HEK293 (cell line): ENCODE measurements at regions not wholly inside any gene's neighbourhood (a gene's known extent, or its start where the extent isn't known, plus 50 kb on each side); places are given as distances from the start of the nearest gene placed in this dataset.

ENCODE experiments used
- CTCF ChIP-seq: fragments of 450-650 bp; formaldehyde crosslinking; IDR thresholded peaks from 2 replicates; pipeline ENCODE4 v1.5.1; 2016; ENCODE audit warnings: missing biosample characterization, missing genetic modification characterization
- REST ChIP-seq: fragments of 450-650 bp; formaldehyde crosslinking; IDR thresholded peaks from 2 replicates; pipeline ENCODE4 v1.5.1; 2016; ENCODE audit warnings: missing biosample characterization, missing genetic modification characterization
- SP2 ChIP-seq: fragments of 450-650 bp; formaldehyde crosslinking; IDR thresholded peaks from 2 replicates; pipeline ENCODE4 v1.5.1; 2016; ENCODE audit warnings: missing biosample characterization, missing genetic modification characterization
- ZNF302 ChIP-seq: fragments of 450-650 bp; formaldehyde crosslinking; IDR thresholded peaks from 2 replicates; pipeline ENCODE4 v1.5.1; 2016; ENCODE audit warnings: missing biosample characterization, missing genetic modification characterization, low read depth
- ZNF843 ChIP-seq: fragments of 450-650 bp; formaldehyde crosslinking; IDR thresholded peaks from 2 replicates; pipeline ENCODE4 v1.5.1; 2016; ENCODE audit warnings: missing biosample characterization, missing genetic modification characterization
- TF ChIP-seq, protein P1 (sequence below): fragments of 450-650 bp; formaldehyde crosslinking; IDR thresholded peaks from 2 replicates; pipeline ENCODE4 v1.5.1; 2016; ENCODE audit warnings: missing biosample characterization, missing genetic modification characterization, low read depth
- TF ChIP-seq, protein P2 (sequence below): fragments of 450-650 bp; formaldehyde crosslinking; optimal IDR thresholded peaks from 2 replicates; pipeline ENCODE3; 2016; ENCODE audit warnings: missing biosample characterization, mild to moderate bottlenecking, missing genetic modification characterization

DNA sequence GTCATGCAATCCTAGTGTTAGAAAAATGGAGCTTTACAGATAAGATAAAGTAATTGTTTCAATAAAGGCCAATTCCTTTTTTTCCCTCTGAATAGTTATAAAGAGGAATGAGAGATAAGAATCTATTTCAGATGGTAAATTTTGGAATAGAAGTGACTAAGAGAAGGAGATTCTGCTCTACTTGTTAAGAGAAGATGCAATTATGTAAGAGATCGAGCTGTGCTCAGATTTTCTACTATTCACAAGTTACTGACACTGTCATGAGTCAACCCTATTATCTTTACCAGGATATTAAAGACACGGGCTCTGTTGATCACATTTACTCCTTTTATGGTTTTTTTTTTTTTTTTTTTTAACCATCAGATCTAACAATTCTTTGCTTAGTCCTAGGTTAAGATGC is 511.3 kb downstream of the ARL4A start:
- no peak for TF ChIP-seq SP2
- TF ChIP-seq ZNF302: no peak
- no peak for TF ChIP-seq ZNF843 (tag by site-specific recombination)
- TF ChIP-seq CTCF (tag by site-specific recombination): no peak
- TF ChIP-seq, protein P1, sequence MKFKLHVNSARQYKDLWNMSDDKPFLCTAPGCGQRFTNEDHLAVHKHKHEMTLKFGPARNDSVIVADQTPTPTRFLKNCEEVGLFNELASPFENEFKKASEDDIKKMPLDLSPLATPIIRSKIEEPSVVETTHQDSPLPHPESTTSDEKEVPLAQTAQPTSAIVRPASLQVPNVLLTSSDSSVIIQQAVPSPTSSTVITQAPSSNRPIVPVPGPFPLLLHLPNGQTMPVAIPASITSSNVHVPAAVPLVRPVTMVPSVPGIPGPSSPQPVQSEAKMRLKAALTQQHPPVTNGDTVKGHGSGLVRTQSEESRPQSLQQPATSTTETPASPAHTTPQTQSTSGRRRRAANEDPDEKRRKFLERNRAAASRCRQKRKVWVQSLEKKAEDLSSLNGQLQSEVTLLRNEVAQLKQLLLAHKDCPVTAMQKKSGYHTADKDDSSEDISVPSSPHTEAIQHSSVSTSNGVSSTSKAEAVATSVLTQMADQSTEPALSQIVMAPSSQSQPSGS (tag by site-specific recombination): no peak
- no peak for TF ChIP-seq REST (tag by site-specific recombination)
- TF ChIP-seq, protein P2, sequence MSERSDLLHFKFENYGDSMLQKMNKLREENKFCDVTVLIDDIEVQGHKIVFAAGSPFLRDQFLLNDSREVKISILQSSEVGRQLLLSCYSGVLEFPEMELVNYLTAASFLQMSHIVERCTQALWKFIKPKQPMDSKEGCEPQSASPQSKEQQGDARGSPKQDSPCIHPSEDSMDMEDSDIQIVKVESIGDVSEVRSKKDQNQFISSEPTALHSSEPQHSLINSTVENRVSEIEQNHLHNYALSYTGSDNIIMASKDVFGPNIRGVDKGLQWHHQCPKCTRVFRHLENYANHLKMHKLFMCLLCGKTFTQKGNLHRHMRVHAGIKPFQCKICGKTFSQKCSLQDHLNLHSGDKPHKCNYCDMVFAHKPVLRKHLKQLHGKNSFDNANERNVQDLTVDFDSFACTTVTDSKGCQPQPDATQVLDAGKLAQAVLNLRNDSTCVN: no peak
